ENCODE measurements at regions not wholly inside any gene's neighbourhood (a gene's known extent, or its start where the extent isn't known, plus 50 kb on each side); places are given as distances from the start of the nearest gene placed in this dataset.
"Not testable (repeated sequence)": the region's sequence is repeated elsewhere in the genome, so short reads cannot be mapped to it uniquely, and the experiment has no call there.

DNA sequence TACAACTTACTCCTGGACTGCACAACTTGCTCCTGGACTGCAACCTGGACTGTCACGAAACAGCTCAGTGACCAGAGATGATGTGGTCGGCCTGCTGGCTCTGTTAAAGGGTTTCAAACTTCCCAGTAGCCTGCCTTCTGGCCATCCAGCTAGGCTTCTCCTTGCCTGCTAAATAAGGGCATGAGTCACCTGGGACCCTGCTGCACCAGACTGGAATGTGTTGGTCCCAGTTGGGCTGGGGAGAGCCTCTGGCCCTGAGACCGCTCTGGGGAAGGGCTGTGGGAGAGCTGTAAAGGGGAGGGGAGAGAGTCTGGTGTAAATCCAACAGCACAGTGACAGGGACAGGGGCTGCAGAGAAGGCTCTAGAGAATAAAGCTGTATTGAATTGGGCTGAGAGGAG is 165.8 kb downstream of the VSIG4 start:
- Mint-ChIP-seq H3K4me3 (no peak overlapping the region), H3K9me3 (no peaks in the 10 kb centered on the region), H3K36me3 (no peaks in the 10 kb centered on the region), H3K27ac (peak overlapping the region; percentile 21 to 22), H3K4me1 (ENCODE audit: low read depth in 2 of 2) (peaks cover 32% of the 10 kb centered on the region in 2 donors), H3K27me3 (peaks cover 0 to 18% of the 10 kb centered on the region in 2 donors)
- DNase-seq (ENCODE audit: low spot score): no peak
- no peak for ATAC-seq

DNA sequence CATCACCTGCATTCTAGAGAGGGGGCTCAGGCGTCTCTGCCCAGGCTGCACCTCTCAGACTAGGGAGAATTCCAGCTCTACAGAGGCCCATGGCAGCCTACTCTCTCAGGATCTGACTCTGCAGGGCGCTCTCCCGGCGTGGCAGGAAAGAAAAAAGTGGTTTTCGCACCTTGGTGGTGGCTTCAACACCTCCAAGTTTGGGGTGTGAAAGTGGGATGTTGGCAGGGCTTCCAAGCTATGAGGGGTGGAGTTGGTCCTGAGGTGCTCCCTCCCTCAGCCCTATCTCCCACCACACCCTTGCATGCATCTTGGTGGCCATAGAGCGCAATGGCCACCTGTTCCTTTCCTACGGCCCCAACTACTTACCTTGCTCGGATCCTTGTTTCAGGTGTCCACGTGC is 166.5 kb downstream of the VSIG4 start:
- H3K4me3 Mint-ChIP-seq: peak overlapping the region; percentile 39
- H3K36me3 Mint-ChIP-seq: no peaks in the 10 kb centered on the region
- peaks cover 0 to 15% of the 10 kb centered on the region in 2 donors for H3K27me3 Mint-ChIP-seq
- ATAC-seq (peak; percentile 44 to 50), DNase-seq (ENCODE audit: low spot score) (no peak)
- no peaks in the 10 kb centered on the region for H3K9me3 Mint-ChIP-seq
- peak overlapping the region in 1 of 2 donors; percentile 21 for H3K27ac Mint-ChIP-seq
- H3K4me1 Mint-ChIP-seq (ENCODE audit: low read depth in 2 of 2): peaks cover 32 to 34% of the 10 kb centered on the region in 2 donors

DNA sequence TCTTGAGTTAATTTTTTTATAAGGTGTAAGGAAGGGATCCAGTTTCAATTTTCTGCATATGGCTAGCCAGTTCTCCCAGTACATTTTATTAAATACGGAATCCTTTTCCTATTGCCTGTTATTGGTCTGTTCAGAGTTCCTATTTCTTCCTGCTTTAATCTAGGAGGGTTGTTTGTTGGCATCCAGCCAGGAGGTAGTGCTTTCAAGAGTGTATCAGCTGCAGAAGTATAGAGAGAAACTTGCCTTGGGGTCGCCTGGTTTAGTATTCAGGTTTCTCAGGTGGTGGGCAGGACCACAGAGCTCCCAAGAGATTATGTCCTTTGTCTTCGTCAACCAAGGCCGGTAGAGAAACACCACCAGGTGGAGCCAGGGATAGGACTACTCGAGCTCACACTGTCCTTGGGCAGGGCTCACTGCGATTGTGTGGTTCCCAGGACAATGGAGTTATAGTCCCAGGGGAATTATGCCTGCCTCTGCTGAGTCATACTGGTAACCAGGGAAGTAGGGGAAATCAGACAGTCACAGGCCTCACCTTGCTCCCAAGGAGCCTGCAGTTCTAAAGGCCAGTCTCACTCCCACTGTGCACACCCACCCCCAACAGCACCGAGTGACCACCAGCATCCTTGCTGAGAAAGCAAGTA is 168.1 kb downstream of the VSIG4 start:
- ATAC-seq: no peak
- DNase-seq (ENCODE audit: low spot score): no peak
- peaks cover 27 to 35% of the 10 kb centered on the region in 2 donors for H3K4me1 Mint-ChIP-seq (ENCODE audit: low read depth in 2 of 2)
- peaks cover 0 to 14% of the 10 kb centered on the region in 2 donors for H3K27me3 Mint-ChIP-seq
- H3K36me3 Mint-ChIP-seq: no peaks in the 10 kb centered on the region
- H3K9me3 Mint-ChIP-seq: no peaks in the 10 kb centered on the region
- peak overlapping the region in 1 of 2 donors; percentile 35 for H3K27ac Mint-ChIP-seq
- no peak overlapping the region for H3K4me3 Mint-ChIP-seq

DNA sequence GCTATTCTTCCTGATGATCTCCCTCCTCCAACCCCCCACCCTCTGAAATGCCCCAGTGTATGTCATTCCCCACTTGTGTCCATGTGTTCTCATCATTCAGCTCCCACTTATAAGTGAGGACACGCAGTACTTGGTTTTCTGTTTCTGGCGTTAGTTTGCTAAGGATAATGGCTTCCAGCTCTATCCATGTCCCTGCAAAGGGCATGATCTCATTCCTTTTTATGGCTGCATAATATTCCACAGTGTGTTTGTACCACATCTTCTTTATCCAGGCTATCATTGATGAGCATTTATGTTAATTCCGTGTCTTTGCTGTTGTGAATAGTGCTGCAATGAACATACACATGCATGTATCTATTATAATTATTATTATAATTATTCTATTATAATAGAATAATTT is 169.3 kb downstream of the VSIG4 start:
- DNase-seq (ENCODE audit: low spot score); ATAC-seq; H3K36me3 Mint-ChIP-seq; H3K27ac Mint-ChIP-seq; H3K9me3 Mint-ChIP-seq; H3K4me3 Mint-ChIP-seq: not testable (repeated sequence)
- H3K4me1 Mint-ChIP-seq (ENCODE audit: low read depth in 2 of 2): peaks cover 27 to 39% of the 10 kb centered on the region in 2 donors
- peaks cover 0 to 13% of the 10 kb centered on the region in 2 donors for H3K27me3 Mint-ChIP-seq

DNA sequence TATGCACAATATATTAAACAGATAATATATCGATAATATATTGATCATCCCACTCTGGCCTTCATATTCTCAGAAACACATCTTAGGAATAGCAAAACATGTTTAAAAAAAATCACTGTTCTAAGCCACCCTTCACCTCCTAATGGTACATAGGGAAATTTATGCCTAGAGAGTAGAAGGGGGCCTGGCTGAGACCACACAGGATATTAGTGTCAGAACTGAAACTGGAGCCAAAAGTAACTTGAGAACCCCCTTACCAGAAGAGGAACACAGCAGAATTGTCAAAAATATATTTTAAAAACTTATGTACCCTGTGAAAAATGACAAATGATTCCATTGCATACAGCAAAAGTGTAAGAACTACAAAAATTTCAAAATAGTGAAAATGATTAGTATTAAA is 173.1 kb downstream of the VSIG4 start:
- Mint-ChIP-seq H3K27ac (no peak overlapping the region), H3K9me3 (no peaks in the 10 kb centered on the region)
- no peak for DNase-seq (ENCODE audit: low spot score)

DNA sequence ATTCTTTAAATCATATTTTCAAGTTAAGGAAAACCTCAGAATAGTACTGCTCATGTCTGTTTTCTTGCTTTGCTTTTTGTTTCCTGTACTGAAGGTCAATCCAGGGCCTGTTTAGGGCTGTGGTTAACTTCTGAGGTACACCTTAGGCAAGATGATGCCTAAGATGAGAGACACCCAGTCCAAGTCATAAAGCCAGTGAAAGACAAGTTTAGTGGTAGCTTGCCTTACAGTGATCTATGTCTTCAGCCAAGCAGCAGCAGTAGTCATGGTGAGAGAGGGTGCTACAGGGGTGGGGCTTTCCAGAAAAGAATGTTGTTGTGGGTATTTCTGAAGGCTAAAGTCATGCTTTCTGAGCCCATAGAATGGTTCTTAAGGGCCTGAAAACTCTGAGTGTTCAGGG is 173.7 kb downstream of the VSIG4 start:
- Mint-ChIP-seq H3K4me1 (ENCODE audit: low read depth in 2 of 2) (peaks cover 6 to 11% of the 10 kb centered on the region in 2 donors), H3K36me3 (no peaks in the 10 kb centered on the region), H3K27me3 (peaks cover 0 to 8% of the 10 kb centered on the region in 2 donors), H3K27ac (no peak overlapping the region), H3K9me3 (no peaks in the 10 kb centered on the region), H3K4me3 (no peak overlapping the region)
- DNase-seq (ENCODE audit: low spot score) (no peak), ATAC-seq (peak; percentile 65 to 71)

More for the DNA sequence above, 173.1 kb downstream of the VSIG4 start:
- Mint-ChIP-seq H3K36me3 (no peaks in the 10 kb centered on the region), H3K4me1 (ENCODE audit: low read depth in 2 of 2) (peaks cover 2 to 10% of the 10 kb centered on the region in 2 donors), H3K4me3 (no peak overlapping the region), H3K27me3 (peaks cover 0 to 6% of the 10 kb centered on the region in 2 donors)
- ATAC-seq: no peak

DNA sequence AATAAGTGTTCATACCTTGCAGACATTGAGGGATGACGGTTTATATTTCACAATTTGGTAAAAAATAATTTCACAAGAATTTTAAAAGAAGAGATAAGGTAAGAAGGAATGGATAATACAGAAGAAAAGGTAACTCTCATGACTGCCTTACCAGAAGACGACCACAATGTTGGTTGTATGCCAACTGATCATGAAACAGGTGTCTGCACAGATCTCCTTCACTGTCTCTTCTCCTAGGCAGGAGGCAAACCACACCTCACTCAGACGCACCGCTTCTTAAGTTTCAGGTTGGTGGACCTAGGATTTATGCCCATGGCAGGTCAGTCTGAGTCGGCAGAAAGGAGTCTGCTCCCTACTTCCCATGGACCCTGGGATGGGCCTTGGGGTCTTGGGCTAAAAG is 177.2 kb downstream of the VSIG4 start:
- no peak overlapping the region for H3K27ac Mint-ChIP-seq
- no peaks in the 10 kb centered on the region for H3K36me3 Mint-ChIP-seq
- H3K4me3 Mint-ChIP-seq: no peak overlapping the region
- H3K4me1 Mint-ChIP-seq (ENCODE audit: low read depth in 2 of 2): peaks cover 6 to 9% of the 10 kb centered on the region in 2 donors
- H3K9me3 Mint-ChIP-seq: no peaks in the 10 kb centered on the region
- DNase-seq (ENCODE audit: low spot score) (no peak), ATAC-seq (no peak)
- peaks cover 0 to 18% of the 10 kb centered on the region in 2 donors for H3K27me3 Mint-ChIP-seq

DNA sequence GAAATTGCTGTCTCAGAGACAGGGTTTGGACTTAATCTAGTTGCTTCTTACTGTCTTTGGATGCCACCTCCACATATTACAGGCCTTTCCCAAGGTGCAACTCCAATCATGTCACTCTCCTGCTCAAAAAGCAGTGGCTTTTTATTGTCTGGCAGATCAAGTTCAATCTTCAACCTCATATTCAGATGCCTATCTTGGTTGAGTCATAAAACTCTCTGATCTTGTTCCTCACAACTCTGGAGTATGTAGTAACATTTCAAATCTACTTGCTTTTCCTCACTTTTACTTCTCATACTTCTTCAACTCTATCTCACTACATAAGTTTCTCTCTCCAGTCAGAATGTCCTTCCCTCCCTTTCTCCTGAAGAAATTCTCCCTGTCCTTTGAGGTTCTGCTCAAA is 180.6 kb downstream of the VSIG4 start:
- no peak for DNase-seq (ENCODE audit: low spot score)
- peaks cover 12% of the 10 kb centered on the region for H3K36me3 Mint-ChIP-seq

DNA sequence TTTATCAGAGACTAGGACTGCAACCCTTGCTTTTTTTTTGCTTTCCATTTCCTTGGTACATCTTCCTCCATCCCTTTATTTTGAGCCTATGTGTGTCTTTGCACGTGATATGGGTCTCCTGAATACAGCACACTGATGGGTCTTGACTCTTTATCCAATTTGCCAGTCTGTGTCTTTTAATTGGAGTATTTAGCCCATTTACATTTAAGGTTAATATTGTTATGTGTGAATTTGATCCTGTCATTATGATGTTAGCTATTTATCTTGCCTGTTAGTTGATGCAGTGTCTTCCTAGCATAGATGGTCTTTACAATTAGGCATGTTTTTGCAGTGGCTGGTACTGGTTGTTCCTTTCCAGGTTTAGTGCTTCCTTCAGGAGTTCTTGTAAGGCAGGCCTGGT is 185.4 kb downstream of the VSIG4 start:
- DNase-seq (ENCODE audit: low spot score); H3K4me1 Mint-ChIP-seq (ENCODE audit: low read depth in 2 of 2); H3K9me3 Mint-ChIP-seq; H3K4me3 Mint-ChIP-seq; H3K27ac Mint-ChIP-seq; ATAC-seq: not testable (repeated sequence)
- Mint-ChIP-seq H3K36me3 (peaks cover 20% of the 10 kb centered on the region), H3K27me3 (peaks cover 0 to 22% of the 10 kb centered on the region in 2 donors)

More for the DNA sequence above, 180.6 kb downstream of the VSIG4 start:
- H3K4me3 Mint-ChIP-seq: no peak overlapping the region
- peak overlapping the region in 1 of 2 donors; percentile 6 for H3K27ac Mint-ChIP-seq
- no peak for ATAC-seq
- H3K9me3 Mint-ChIP-seq: no peaks in the 10 kb centered on the region
- peaks cover 0 to 26% of the 10 kb centered on the region in 2 donors for H3K27me3 Mint-ChIP-seq
- H3K4me1 Mint-ChIP-seq (ENCODE audit: low read depth in 2 of 2): peaks cover 3 to 6% of the 10 kb centered on the region in 2 donors

DNA sequence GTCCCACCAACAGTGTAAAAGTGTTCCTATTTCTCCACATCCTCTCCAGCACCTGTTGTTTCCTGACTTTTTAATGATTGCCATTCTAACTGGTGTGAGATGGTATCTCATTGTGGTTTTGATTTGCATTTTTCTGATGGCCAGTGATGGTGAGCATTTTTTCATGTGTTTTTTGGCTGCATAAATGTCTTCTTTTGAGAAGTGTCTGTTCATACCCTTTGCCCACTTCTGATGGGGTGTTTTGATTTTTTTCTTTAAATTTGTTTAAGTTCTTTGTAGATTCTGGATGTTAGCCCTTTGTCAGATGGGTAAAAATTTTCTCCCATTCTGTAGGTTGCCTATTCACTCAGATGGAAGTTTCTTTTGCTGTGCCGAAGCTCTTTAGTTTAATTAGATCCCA is 183.9 kb downstream of the MSN start:
- not testable (repeated sequence) for H3K4me1 Mint-ChIP-seq (ENCODE audit: low read depth in 2 of 2); DNase-seq (ENCODE audit: low spot score); H3K9me3 Mint-ChIP-seq; H3K27ac Mint-ChIP-seq; H3K4me3 Mint-ChIP-seq; ATAC-seq
- peaks cover 20% of the 10 kb centered on the region for H3K36me3 Mint-ChIP-seq
- peaks cover 0 to 20% of the 10 kb centered on the region in 2 donors for H3K27me3 Mint-ChIP-seq

DNA sequence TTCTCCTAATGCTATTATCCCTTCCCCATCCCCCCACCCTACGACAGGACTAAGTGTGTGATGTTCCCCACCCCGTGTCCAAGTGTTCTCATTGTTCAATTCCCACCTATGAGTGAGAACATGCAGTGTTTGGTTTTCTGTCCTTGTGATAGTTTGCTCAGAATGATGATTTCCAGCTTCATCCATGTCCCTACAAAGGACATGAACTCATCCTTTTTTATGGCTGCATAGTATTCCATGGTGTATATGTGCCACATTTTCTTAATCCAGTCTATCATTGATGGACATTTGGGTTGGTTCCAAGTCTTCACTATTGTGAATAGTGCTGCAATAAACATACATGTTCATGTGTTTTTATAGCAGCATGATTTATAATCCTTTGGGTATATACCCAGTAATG is 183.4 kb downstream of the MSN start:
- not testable (repeated sequence) for H3K27ac Mint-ChIP-seq; ATAC-seq; H3K4me1 Mint-ChIP-seq (ENCODE audit: low read depth in 2 of 2); DNase-seq (ENCODE audit: low spot score); H3K4me3 Mint-ChIP-seq; H3K9me3 Mint-ChIP-seq
- H3K27me3 Mint-ChIP-seq: peaks cover 0 to 20% of the 10 kb centered on the region in 2 donors
- H3K36me3 Mint-ChIP-seq: peaks cover 20% of the 10 kb centered on the region

DNA sequence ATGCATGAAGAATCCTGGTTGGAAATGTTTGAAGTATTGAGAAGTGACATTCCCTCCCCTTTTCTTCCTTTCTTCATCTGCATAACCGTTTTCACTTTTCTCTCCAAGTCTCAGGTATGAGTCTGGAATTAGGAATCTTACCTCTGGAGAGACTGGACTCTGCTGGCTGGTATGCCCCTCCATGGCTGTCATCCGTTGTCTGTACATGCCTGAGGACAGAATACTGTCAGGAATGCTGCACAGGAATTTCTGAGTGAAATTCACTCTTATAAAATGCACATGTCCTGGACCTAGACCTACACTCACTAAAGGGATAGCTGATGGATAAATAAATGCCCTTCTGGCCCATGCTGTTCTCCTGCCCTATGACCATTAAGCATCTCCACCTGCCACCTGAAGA is 179.5 kb downstream of the MSN start:
- ATAC-seq (no peak), DNase-seq (ENCODE audit: low spot score) (no peak)
- peaks cover 0 to 17% of the 10 kb centered on the region in 2 donors for H3K27me3 Mint-ChIP-seq
- peaks cover 0 to 2% of the 10 kb centered on the region in 2 donors for H3K4me1 Mint-ChIP-seq (ENCODE audit: low read depth in 2 of 2)
- no peak overlapping the region for H3K4me3 Mint-ChIP-seq
- H3K36me3 Mint-ChIP-seq: no peaks in the 10 kb centered on the region
- H3K27ac Mint-ChIP-seq: no peak overlapping the region
- H3K9me3 Mint-ChIP-seq: no peaks in the 10 kb centered on the region

DNA sequence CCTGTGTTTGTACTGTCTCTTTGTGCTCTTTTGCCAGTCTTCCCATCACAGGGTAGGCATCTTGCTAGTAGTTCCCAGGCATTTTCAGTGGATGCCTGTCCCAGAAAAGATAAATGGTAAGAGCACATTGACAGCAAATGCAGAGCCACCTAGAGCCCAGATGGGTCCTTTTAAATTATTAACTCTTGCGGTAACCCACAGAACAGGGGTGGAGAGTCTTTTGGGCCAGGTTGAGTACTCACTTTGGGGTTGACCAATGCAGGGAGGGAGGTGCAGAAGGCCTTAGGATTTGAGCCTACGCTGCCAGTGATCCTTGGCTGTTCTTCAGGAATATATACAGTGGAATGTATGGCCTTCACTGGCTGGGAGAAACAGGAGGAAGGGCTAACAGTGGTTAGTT is 173.8 kb downstream of the MSN start:
- Mint-ChIP-seq H3K27ac (no peak overlapping the region), H3K27me3 (peaks cover 0 to 14% of the 10 kb centered on the region in 2 donors), H3K36me3 (no peaks in the 10 kb centered on the region), H3K4me3 (no peak overlapping the region), H3K9me3 (no peaks in the 10 kb centered on the region), H3K4me1 (ENCODE audit: low read depth in 2 of 2) (peaks cover 5 to 13% of the 10 kb centered on the region in 2 donors)
- DNase-seq (ENCODE audit: low spot score) (no peak), ATAC-seq (no peak)

DNA sequence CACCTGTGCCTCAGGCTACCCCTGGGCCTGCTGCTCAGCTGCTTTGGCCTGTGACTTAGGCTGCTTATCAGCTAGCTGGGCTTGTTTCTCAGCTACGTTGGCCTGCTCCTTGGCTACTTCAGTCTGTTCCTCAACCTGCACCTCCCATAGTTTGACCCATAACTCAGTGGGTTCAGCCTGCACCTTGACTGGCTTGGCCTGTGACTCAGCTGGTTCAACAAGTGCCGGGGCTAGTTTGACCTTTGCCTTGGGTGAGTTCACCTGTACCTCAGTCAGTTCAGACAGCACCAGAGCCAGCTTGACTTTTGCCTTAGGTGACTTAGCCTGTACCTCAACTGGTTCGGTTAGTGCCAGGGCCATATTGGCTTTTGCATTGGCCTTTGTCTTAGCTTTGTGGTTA is 171.2 kb downstream of the MSN start:
- H3K36me3 Mint-ChIP-seq: no peaks in the 10 kb centered on the region
- ATAC-seq: no peak

More for the DNA sequence above, 171.2 kb downstream of the MSN start:
- no peak for DNase-seq (ENCODE audit: low spot score)
- H3K4me3 Mint-ChIP-seq: no peak overlapping the region
- H3K27ac Mint-ChIP-seq: no peak overlapping the region
- H3K9me3 Mint-ChIP-seq: no peaks in the 10 kb centered on the region
- H3K4me1 Mint-ChIP-seq (ENCODE audit: low read depth in 2 of 2): peaks cover 5 to 13% of the 10 kb centered on the region in 2 donors
- peaks cover 0 to 10% of the 10 kb centered on the region in 2 donors for H3K27me3 Mint-ChIP-seq
